Ovary (tissue), 3 donors: ENCODE measurements at regions not wholly inside any gene's neighbourhood (a gene's known extent, or its start where the extent isn't known, plus 50 kb on each side); places are given as distances from the start of the nearest gene placed in this dataset.

ENCODE experiments used
- CTCF ChIP-seq, 3 donors: fragments of 450-650 bp in 2 of 3; fragments of 200-600 bp in 1 of 3; IDR thresholded peaks; one replicate each; pipeline versions ENCODE4 v1.5.1 to v1.8.0; 2016 to 2022; ENCODE audit warnings: antibody characterized with exemption in 3 of 3, mild to moderate bottlenecking in 1 of 3
- POLR2A ChIP-seq: fragments of 450-650 bp; IDR thresholded peaks from one replicate; pipeline ENCODE4 v1.6.1; 2017; ENCODE audit warnings: antibody characterized with exemption, mild to moderate bottlenecking, moderate library complexity
- donor health status: DM: no; HTN: no; CAD: no.

- TF ChIP-seq POLR2A (no peak), CTCF (IDR thresholded peaks at IDR 0.05) (no peak)
These were observed 261.9 kb upstream of the NREP start for GRCh38 chr5:112018846-112019245.
